ENCODE measurements at regions not wholly inside any gene's neighbourhood (a gene's known extent, or its start where the extent isn't known, plus 50 kb on each side); places are given as distances from the start of the nearest gene placed in this dataset.

- TF ChIP-seq CTCF (IDR thresholded peaks at IDR 0.05), result no peak
- no peak for TF ChIP-seq EP300 (IDR thresholded peaks at IDR 0.05)
These were observed 101.5 kb upstream of the CDH11 start for GRCh38 chr16:65223335-65223734.
